H1 (cell line): ENCODE measurements at regions not wholly inside any gene's neighbourhood (a gene's known extent, or its start where the extent isn't known, plus 50 kb on each side); places are given as distances from the start of the nearest gene placed in this dataset.

ENCODE experiments used
- CTCF ChIA-PET: fragments of 300-600 bp; sonication (Branson Sonifier 250); formaldehyde crosslinking; loops from one replicate; lab custom pipeline; 2021; ENCODE audit not compliant: partially characterized antibody; lab: Charles Lee
- POLR2A ChIA-PET: fragments of 300-600 bp; sonication (Branson Sonifier 250); formaldehyde crosslinking; loops from one replicate; lab custom pipeline; 2021; ENCODE audit warnings: inconsistent platforms; ENCODE audit not compliant: partially characterized antibody; lab: Charles Lee
- DNase-seq, 2 experiments: peaks; one replicate each; pipeline versions ENCODE4 v3.0.0 to v3.0.0-alpha.2; 2010 to 2022; ENCODE audit warnings: low spot score in 2 of 2, low read depth in 1 of 2, mixed read lengths in 1 of 2
- FAIRE-seq: peaks from 2 replicates; lab custom pipeline; 2011; peaks lifted over from hg19 to GRCh38; lab: Jason Lieb, UNC
- H2AFZ ChIP-seq: 2 replicates; pipeline ENCODE4 v1.8.1; 2012; ENCODE audit warnings: low read length, inconsistent platforms
- H2AK5ac ChIP-seq: 2 replicates; pipeline ENCODE4 v1.6.1; 2013; ENCODE audit warnings: low read depth, low read length
- H2BK120ac ChIP-seq: replicated peaks from 2 replicates; pipeline ENCODE3; 2013; ENCODE audit warnings: low read depth, low read length, inconsistent platforms
- H2BK12ac ChIP-seq: 2 replicates; pipeline ENCODE4 v1.6.1; 2013; ENCODE audit warnings: low read depth, low read length
- H2BK15ac ChIP-seq: 2 replicates; pipeline ENCODE4 v1.6.1; 2013; ENCODE audit warnings: low read length
- H2BK20ac ChIP-seq: 2 replicates; pipeline ENCODE4 v1.6.1; 2013; ENCODE audit warnings: low read length
- H2BK5ac ChIP-seq: 2 replicates; pipeline ENCODE4 v1.6.1; 2013; ENCODE audit warnings: low read depth, low read length
- H3K14ac ChIP-seq: 2 replicates; pipeline ENCODE4 v1.6.1; 2013; ENCODE audit warnings: inconsistent platforms; ENCODE audit not compliant: insufficient read length
- H3K18ac ChIP-seq: 2 replicates; pipeline ENCODE4 v1.6.1; 2013; ENCODE audit warnings: low read length; ENCODE audit errors: extremely low read depth
- H3K23ac ChIP-seq: 2 replicates; pipeline ENCODE4 v1.6.1; 2013; ENCODE audit warnings: inconsistent platforms; ENCODE audit not compliant: insufficient read length
- H3K23me2 ChIP-seq: 2 replicates; pipeline ENCODE4 v1.6.1; 2013; ENCODE audit warnings: low read depth, low read length
- H3K27ac ChIP-seq: 2 replicates; pipeline ENCODE4 v1.6.1; 2011; ENCODE audit warnings: low read depth, low read length, inconsistent platforms
- H3K27me3 ChIP-seq, 4 experiments: replicated peaks in 1 of 4; 1 replicate in 1 of 4; 2 replicates in 3 of 4; pipeline versions ENCODE4 v1.6.1 to v1.8.1; 2011 to 2013; ENCODE audit warnings: low read length in 3 of 4, mild to moderate bottlenecking in 3 of 4, inconsistent platforms in 2 of 4, mixed read lengths in 2 of 4, moderate library complexity in 1 of 4; ENCODE audit not compliant: control insufficient read depth in 3 of 4, insufficient read depth in 3 of 4; ENCODE audit errors: extremely low read depth in 1 of 4
- H3K36me3 ChIP-seq, 4 experiments: 2 replicates each; pipeline versions ENCODE4 v1.6.1 to v1.8.1; 2011 to 2013; ENCODE audit warnings: mild to moderate bottlenecking in 4 of 4, low read length in 3 of 4, moderate library complexity in 2 of 4, control low read depth in 1 of 4, inconsistent platforms in 1 of 4; ENCODE audit not compliant: insufficient read depth in 4 of 4, control insufficient read depth in 2 of 4
- H3K4ac ChIP-seq: replicated peaks from 2 replicates; pipeline ENCODE3; 2013; ENCODE audit warnings: low read length, low read depth, mixed read lengths, inconsistent platforms; ENCODE audit not compliant: insufficient read length
- H3K4me1 ChIP-seq, 4 experiments: replicated peaks in 1 of 4; 1 replicate in 1 of 4; 2 replicates in 3 of 4; pipeline versions ENCODE4 v1.6.1 to v1.8.1; 2011 to 2013; ENCODE audit warnings: low read length in 3 of 4, inconsistent platforms in 2 of 4, mixed read lengths in 1 of 4; ENCODE audit not compliant: insufficient read depth in 4 of 4, control insufficient read depth in 3 of 4
- H3K4me2 ChIP-seq, 2 experiments: 2 replicates each; pipeline versions ENCODE4 v1.6.1 to v1.8.1; 2011 to 2013; ENCODE audit warnings: low read depth in 2 of 2, low read length in 2 of 2, control low read depth in 1 of 2, inconsistent platforms in 1 of 2, mild to moderate bottlenecking in 1 of 2; ENCODE audit not compliant: insufficient read depth in 1 of 2
- H3K4me3 ChIP-seq, 4 experiments: fragments of 200-600, 300-600 bp in 1 of 4; sonication (generic), shearing (Covaris generic), sonication (Bioruptor Twin) in 1 of 4; 2 replicates each; pipeline versions ENCODE4 v1.5.1 to v1.8.1; 2011 to 2016; ENCODE audit warnings: low read length in 4 of 4, low read depth in 3 of 4, control low read depth in 2 of 4, inconsistent platforms in 2 of 4, mild to moderate bottlenecking in 2 of 4, mixed read lengths in 1 of 4, moderate library complexity in 1 of 4; ENCODE audit not compliant: insufficient read depth in 2 of 4; ENCODE audit errors: extremely low read depth in 1 of 4
- H3K56ac ChIP-seq: replicated peaks from 2 replicates; pipeline ENCODE3; 2013; ENCODE audit warnings: low read depth, mild to moderate bottlenecking, mixed read lengths, low read length, inconsistent platforms; ENCODE audit not compliant: insufficient read length
- H3K79me1 ChIP-seq: 2 replicates; pipeline ENCODE4 v1.6.1; 2013; ENCODE audit warnings: low read depth, low read length, control low read depth
- H3K79me2 ChIP-seq, 2 experiments: 2 replicates each; pipeline versions ENCODE4 v1.6.1 to v1.8.1; 2012 to 2013; ENCODE audit warnings: low read length in 2 of 2, mild to moderate bottlenecking in 2 of 2, inconsistent platforms in 1 of 2; ENCODE audit not compliant: insufficient read depth in 2 of 2, control insufficient read depth in 1 of 2
- H3K9ac ChIP-seq, 4 experiments: replicated peaks in 1 of 4; 1 replicate in 1 of 4; 2 replicates in 3 of 4; pipeline versions ENCODE4 v1.6.1 to v1.8.1; 2011 to 2013; ENCODE audit warnings: low read depth in 3 of 4, low read length in 3 of 4, control low read depth in 2 of 4, mild to moderate bottlenecking in 2 of 4, moderate library complexity in 2 of 4, inconsistent platforms in 1 of 4; ENCODE audit errors: extremely low read depth in 1 of 4
- H3K9me3 ChIP-seq, 2 experiments: 2 replicates each; pipeline versions ENCODE4 v1.6.1 to v1.8.1; 2012 to 2013; ENCODE audit warnings: mild to moderate bottlenecking in 2 of 2, moderate library complexity in 2 of 2, control low read depth in 1 of 2, inconsistent platforms in 1 of 2, low read depth in 1 of 2, low read length in 1 of 2, mixed read lengths in 1 of 2; ENCODE audit not compliant: insufficient read depth in 2 of 2
- H4K20me1 ChIP-seq, 2 experiments: replicated peaks in 1 of 2; 2 replicates each; pipeline versions ENCODE3 to v1.8.1; 2011 to 2013; ENCODE audit warnings: inconsistent platforms in 2 of 2, low read length in 2 of 2, mild to moderate bottlenecking in 1 of 2; ENCODE audit not compliant: insufficient read depth in 2 of 2, control insufficient read depth in 1 of 2
- H4K5ac ChIP-seq: 2 replicates; pipeline ENCODE4 v1.6.1; 2013; ENCODE audit warnings: low read length, low read depth, mixed read lengths, inconsistent platforms; ENCODE audit not compliant: insufficient read length
- H4K8ac ChIP-seq: 2 replicates; pipeline ENCODE4 v1.8.0; 2013; ENCODE audit warnings: mild to moderate bottlenecking, moderate library complexity, low read length, inconsistent platforms; ENCODE audit not compliant: insufficient read depth; ENCODE audit errors: extremely low read depth
- H4K91ac ChIP-seq: replicated peaks from 2 replicates; pipeline ENCODE3; 2013; ENCODE audit warnings: low read length, mixed read lengths, inconsistent platforms; ENCODE audit not compliant: insufficient read length
- CHD2 ChIP-seq: IDR thresholded peaks from 2 replicates; pipeline ENCODE4 v1.6.1; 2012; ENCODE audit warnings: low read length, improper control_type of control experiment
- SAP30 ChIP-seq: fragments of 300-600 bp; sonication (generic); IDR thresholded peaks from 2 replicates; pipeline ENCODE4 v1.7.1; 2012; ENCODE audit warnings: low read length, moderate library complexity, mild to moderate bottlenecking, inconsistent platforms; ENCODE audit not compliant: insufficient read depth, insufficient replicate concordance
- SP2 ChIP-seq: IDR thresholded peaks from 2 replicates; pipeline ENCODE4 v1.6.1; 2012; ENCODE audit warnings: mild to moderate bottlenecking, low read length, inconsistent platforms
- TEAD4 ChIP-seq: IDR thresholded peaks from 2 replicates; pipeline ENCODE4 v1.6.1; 2012; ENCODE audit warnings: low read depth, low read length, inconsistent platforms, mixed read lengths
- YY1 ChIP-seq: IDR thresholded peaks from 2 replicates; pipeline ENCODE4 v1.6.1; 2011; ENCODE audit warnings: low read depth, mild to moderate bottlenecking, low read length
- WGBS, 2 experiments: shearing (Covaris generic) in 1 of 2; methylation state at CpG; one replicate each; pipeline versions ENCODE4 v1.1.6 to v1.1.7; 2013 to 2015; ENCODE audit warnings: low lambda C conversion rate in 2 of 2, mixed read lengths in 2 of 2, inconsistent platforms in 1 of 2, low coverage in 1 of 2, missing lambda C conversion rate in 1 of 2; ENCODE audit not compliant: insufficient replicate concordance in 2 of 2, insufficient coverage in 1 of 2, insufficient read length in 1 of 2; ENCODE audit errors: extremely low coverage in 1 of 2, missing lambda C conversion rate in 1 of 2; 5-methylcytosine and 5-hydroxymethylcytosine counted together
- TF ChIP-seq, protein P1 (sequence below), 3 experiments: IDR thresholded peaks; 1 replicate in 2 of 3; 2 replicates in 1 of 3; pipeline versions ENCODE4 v1.5.1 to v1.6.1; 2011; ENCODE audit warnings: low read length in 3 of 3, mild to moderate bottlenecking in 3 of 3, inconsistent platforms in 2 of 3, low read depth in 1 of 3, moderate library complexity in 1 of 3; ENCODE audit not compliant: insufficient read depth in 1 of 3; ENCODE audit errors: control extremely low read depth in 1 of 3

DNA sequence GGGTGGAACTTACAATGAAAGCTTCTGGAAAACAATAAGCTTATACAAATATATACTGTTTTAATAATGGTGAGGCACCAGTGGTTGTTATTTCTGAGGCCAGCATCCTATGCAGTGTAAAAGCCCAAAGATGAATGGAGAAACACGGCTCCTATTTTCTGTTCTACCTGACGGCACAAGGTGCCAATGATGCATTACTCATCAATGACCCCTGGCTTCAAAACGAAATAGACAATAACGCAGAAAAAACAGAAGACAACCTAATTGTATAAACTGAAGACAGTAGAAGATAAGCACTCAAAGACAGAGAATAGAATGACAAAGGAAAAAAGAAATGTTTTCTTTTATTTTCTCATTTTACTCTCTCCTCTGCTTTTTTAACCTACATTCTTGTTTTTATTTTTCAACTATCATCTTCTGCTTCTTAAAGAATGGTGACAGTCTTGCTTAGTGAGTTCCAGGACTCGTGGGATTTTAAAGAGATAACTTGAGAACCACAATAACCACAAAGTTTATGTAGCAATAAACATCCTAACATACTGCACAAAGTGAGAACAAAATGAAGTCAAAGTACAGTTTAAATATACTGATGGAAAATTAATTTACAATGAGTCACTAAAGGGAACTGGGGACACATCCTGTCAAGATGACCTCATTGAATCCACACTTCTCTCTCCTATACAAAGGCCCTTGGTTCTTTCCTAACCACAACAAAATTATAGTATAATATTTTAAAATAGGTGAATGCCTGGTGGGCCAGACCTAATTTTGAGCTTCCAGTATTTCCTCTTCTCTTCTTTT is 169.8 kb downstream of the BTC start:
- no peak overlapping the region for H4K91ac ChIP-seq
- no peak for FAIRE-seq
- no peak overlapping the region for H3K9ac ChIP-seq

More for the DNA sequence above, 169.8 kb downstream of the BTC start:
- Histone ChIP-seq H3K27ac (no peak overlapping the region), H3K79me2 (no peaks in the 10 kb centered on the region), H3K56ac (no peak overlapping the region), H4K5ac (no peak overlapping the region), H2BK5ac (no peak overlapping the region), H3K27me3 (peaks cover 0 to 1% (median 0%) of the 10 kb centered on the region in 4 experiments; a peak in 1 of 7 replicates), H3K23ac (no peak overlapping the region), H4K20me1 (no peaks in the 10 kb centered on the region), H2BK15ac (no peak overlapping the region), H2AK5ac (no peak overlapping the region), H3K9me3 (no peaks in the 10 kb centered on the region), H2AFZ (no peak overlapping the region), H3K4me3 (no peak overlapping the region), H3K36me3 (no peaks in the 10 kb centered on the region), H2BK20ac (no peak overlapping the region), H2BK120ac (no peak overlapping the region), H3K4ac (no peak overlapping the region), H3K4me2 (no peak overlapping the region), H3K14ac (no peak overlapping the region), H3K18ac (no peak overlapping the region), H2BK12ac (no peak overlapping the region), H3K23me2 (no peaks in the 10 kb centered on the region), H3K4me1 (no peaks in the 10 kb centered on the region), H4K8ac (no peak overlapping the region), H3K79me1 (no peaks in the 10 kb centered on the region)
- CTCF ChIA-PET, result interaction anchor here (0.8 to 3.6 kb wide), 14 partner anchors 11 to 254 kb away, joined by 3 to 35 read pairs (median 5); no protein-coding TSS in a partner anchor
- TF ChIP-seq, protein P1, sequence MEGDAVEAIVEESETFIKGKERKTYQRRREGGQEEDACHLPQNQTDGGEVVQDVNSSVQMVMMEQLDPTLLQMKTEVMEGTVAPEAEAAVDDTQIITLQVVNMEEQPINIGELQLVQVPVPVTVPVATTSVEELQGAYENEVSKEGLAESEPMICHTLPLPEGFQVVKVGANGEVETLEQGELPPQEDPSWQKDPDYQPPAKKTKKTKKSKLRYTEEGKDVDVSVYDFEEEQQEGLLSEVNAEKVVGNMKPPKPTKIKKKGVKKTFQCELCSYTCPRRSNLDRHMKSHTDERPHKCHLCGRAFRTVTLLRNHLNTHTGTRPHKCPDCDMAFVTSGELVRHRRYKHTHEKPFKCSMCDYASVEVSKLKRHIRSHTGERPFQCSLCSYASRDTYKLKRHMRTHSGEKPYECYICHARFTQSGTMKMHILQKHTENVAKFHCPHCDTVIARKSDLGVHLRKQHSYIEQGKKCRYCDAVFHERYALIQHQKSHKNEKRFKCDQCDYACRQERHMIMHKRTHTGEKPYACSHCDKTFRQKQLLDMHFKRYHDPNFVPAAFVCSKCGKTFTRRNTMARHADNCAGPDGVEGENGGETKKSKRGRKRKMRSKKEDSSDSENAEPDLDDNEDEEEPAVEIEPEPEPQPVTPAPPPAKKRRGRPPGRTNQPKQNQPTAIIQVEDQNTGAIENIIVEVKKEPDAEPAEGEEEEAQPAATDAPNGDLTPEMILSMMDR (IDR thresholded peaks at IDR 0.05; ENCODE audit: control extremely low read depth in 1 of 3, insufficient read depth in 1 of 3, low read depth in 1 of 3, low read length in 3 of 3), result no peak
- TF ChIP-seq TEAD4 (no peak), YY1 (no peak), SAP30 (no peak), CHD2 (no peak), SP2 (no peak)
- no peak for DNase-seq
- WGBS, 2 experiments, result 93% methylated on average over 5 of the region's 5 CpGs; no CpG with 5 or more reads in 1 of the 2 experiments
- POLR2A ChIA-PET, result no interaction called here
